ENCODE measurements at regions not wholly inside any gene's neighbourhood (a gene's known extent, or its start where the extent isn't known, plus 50 kb on each side); places are given as distances from the start of the nearest gene placed in this dataset.
"Not testable (repeated sequence)": the region's sequence is repeated elsewhere in the genome, so short reads cannot be mapped to it uniquely, and the experiment has no call there.

DNA sequence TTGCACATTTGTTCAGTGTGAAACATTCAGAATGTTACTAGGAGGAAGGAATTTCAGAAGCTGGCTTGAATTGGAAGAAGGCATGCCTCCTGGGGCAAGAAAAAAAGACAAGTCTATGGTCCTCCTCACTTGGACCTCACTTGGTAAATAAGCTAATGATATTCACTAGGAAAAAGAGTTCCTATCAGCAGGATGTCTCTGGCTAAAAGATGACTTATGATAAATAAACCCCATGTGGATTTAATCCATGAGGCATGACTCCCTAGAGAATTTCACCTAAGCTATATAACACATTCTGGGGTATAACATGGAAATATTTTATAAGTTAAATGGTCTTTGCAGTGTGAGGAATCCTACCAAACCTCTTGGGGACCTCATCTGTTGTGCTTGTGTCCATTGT, 199.9 kb downstream of the LRIG3 start:
- no peak for DNase-seq (ENCODE audit: low read depth)

DNA sequence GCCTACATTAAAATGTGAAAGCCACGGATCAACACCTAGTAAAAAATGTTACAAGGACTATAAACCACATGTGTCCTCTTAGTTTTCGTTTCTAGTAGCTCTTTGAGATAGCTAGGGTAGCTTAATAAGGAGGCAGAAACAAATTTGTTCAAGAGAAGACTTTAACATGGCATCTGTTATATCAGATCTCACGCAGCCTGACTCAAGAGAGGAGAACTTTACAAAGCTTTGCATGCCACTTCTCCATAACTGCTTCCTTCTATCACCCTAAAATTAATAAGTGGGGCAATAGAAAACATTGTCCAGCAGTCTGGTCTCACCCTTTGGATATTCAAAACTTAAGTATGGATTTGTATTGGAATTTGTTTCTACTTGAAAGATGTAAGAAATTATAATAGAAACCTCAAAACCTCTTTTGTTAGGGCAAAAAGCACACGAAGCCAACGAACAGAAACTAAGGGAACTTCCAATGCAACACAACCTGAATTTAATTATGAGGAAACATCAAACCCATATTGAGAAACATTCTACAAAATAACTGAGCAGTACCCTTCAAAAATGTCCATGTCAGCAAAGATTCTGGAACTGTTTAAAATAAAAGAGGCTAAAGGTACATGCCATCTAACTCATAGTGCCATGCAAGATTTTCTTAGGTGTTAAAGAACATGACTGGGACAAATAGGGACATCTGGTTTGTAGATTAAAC, 194.8 kb downstream of the LRIG3 start:
- DNase-seq (ENCODE audit: low read depth) = no peak

DNA sequence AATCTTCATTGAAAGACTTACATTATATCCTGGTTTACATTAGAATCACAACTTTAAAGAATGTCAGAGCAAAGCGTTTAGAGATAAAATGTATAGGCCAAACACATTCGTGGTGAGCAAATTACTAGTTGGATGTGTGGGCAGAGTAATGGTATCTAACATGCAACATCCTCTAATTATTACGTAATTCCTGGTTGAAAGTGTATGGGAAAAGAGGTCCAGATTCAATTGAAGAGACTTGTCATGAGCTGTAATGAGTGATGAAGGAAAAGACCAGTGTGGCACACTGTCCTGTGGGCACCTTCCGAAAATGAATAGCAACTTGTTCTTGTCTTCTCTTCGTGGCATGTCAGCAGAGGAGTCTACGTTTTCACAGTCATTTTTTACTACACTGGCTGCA, 192.8 kb downstream of the LRIG3 start:
- DNase-seq (ENCODE audit: low read depth) = peak; percentile 47

DNA sequence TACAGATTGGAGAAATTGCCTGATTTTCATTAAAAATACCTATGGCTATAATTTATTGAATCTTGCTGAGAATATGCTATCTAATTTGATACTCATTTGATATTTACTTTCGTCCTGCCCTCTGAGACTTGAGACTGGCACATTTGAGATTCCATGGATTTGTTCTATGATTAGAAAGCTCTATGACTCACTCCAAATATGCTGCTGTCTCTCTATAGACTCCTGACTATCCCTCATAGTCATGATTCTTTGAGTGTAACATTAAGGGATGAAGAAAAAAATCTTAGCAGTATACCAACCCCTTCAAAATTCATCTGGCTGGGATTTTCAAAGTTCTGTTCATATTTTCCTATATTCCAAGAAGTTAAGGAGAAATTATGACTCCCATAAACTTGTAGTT, 191.9 kb downstream of the LRIG3 start:
- DNase-seq (ENCODE audit: low read depth) = peak; percentile 68

DNA sequence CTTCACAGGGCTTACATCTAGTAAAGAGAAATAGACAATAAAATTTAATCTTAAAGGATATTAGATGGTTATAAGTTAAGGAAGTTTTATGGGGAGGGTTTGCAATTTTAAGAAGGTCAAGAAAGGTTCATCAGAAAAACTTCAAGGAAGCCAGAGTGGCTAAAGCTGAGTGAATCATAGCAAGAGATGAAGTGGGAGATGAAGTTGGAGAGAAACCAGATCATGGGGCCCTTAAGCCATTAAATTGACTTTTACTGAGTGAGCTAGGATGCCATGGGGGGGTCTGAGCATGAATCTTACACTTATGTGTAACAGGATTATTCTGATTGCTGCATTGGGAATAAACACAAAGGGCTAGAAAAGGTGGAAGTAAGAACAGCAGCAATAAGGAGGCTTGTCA, 189.2 kb downstream of the LRIG3 start:
- peak; percentile 47 for DNase-seq (ENCODE audit: low read depth)

DNA sequence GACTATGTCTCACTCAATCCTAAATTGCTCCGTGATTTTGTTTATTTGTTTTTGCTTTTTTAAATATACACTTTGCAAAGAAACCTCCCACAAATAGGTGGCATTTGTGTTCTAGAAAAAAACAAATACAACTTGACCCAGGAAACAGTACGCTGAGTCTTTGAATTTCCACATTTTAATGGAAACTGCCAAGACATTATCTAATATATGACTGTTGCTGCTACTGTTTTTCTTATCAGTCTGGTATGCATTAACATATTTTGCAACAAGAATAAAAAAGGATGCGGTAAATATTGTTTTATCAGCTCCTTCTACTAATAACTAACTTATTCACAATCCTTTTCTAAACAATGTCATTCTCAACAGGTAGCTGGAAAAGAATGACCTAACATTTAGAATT, 187.4 kb downstream of the LRIG3 start:
- DNase-seq (ENCODE audit: low read depth) = no peak

DNA sequence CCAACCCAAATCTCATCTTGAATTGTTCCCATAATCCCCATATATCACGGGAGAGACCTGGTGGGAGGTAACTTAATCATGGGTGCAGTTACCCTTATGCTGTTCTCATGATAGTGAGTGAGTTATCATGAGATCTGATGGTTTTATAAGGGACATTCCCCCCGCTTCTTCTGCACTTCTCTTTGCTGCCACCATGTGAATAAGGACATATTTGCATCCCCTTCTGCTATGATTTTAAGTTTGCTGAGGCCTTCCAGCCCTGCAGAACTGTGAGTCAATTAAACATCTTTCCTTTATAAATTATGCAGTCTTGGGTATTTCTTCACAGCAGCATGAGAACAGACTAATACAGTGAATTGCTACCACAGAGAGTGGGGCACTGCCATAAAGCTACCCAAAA, 179.1 kb downstream of the LRIG3 start:
- DNase-seq (ENCODE audit: low read depth) = peak; percentile 21

DNA sequence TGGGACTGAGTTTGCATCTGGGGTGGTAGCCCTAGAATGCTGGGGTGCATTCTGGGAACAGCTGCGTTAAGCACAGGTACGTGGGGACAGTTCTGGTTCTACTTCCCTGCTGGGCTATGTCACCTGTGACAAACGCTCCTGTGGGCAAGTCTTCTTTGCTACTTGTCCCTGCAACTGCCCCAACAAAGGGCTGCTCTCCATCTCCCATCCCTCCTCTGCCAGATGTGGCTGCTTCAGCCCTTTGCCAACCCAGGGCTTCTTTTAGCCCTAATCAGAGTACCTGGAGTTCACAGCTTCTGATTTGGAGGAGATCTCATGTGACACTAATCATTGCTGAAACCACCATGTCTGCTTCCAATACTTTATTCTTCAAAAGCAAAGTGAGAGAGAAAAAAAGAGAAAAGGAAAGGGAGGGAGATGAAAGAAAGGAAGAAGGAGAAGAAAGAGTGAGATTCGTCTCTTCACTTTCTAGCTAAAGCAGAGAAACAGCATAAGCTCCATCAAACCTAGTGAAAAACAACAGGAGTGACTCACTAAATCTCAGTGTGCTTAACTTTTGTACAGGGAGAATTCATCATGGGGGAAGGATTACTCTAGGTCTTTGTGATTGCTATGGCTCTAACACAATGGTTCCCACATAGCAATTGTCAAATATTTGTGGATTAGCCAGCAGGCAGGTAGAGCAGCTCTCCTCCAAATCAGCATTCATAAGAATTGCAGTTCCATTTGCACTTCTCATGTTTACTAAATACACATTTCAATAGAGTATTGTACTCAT, 174.8 kb downstream of the LRIG3 start:
- DNase-seq (ENCODE audit: low read depth) = peak; percentile 6

DNA sequence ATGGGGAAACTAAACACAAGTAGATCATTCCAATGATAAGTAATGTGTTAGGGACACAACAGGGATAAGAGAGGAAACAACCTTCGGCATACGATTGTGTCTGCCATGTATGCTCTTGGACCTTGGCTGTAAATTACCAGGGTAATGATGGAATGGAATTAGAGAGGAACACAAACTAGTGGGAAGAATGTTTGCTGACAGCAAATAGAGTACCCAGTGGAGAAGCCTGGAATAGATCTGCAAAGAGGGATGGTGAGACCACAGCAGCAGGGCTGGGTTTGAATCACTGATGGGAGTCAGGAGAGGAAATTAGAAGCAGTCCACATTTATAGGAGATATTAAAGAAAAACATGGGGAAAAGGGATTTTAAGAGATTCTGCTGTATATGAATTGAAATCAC, 172.8 kb downstream of the LRIG3 start:
- no peak for DNase-seq (ENCODE audit: low read depth)

DNA sequence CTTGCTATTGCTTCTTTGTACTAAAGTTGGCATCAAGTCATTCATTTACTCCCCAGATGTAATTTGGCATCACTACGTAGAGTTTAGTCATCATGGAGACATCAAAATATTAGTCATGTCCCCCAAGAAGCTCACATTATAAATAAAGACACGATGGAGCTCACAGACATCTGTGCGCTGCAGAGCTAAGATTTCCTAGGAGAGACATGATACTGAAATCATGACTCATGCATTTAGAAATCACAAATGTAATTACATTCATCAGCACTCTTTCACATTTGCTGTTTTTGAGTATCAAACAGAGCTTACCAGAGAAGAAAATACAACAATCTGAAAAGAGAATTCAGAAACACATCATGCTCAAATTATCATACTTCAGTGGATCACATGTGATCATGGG, 169.8 kb downstream of the LRIG3 start:
- DNase-seq (ENCODE audit: low read depth) = peak; percentile 97

DNA sequence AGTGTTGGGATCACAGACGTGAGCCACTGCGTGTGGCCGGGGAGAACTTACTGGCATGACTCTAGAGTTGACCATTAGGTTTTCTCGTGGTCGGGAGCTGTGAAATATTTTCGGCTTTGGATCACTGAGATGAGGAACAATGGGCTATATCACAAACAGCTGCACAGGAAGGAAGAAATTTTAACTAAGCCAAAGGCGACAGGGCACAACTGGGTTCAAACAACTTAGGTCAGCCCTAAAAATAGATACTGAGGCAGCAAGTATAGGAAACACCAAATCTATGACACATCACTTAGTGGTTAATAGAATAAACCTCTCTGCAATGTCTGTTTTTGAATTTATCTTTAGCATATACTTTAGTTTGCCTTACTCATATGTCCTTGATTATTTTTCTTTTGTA, 162.9 kb downstream of the LRIG3 start:
- DNase-seq (ENCODE audit: low read depth) = peak; percentile 98

DNA sequence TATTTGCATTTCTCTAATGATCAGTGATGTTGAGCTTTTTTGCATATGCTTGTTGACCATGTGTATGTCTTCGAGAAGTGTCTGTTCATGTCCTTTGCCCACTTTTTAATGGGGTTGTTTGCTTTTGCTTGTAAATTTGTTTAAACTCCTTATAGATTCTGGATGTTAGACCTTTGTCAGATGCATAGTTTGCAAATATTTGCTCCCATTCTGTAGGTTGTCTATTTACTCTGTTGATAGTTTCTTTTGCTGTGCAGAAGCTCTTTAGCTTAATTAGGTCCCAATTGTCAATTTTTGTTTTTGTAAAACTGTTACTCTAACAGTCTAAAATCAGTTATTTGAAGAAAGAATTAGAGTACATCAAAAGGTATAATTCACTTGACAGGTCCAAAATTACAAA, 160.6 kb downstream of the LRIG3 start:
- DNase-seq (ENCODE audit: low read depth) = not testable (repeated sequence)

DNA sequence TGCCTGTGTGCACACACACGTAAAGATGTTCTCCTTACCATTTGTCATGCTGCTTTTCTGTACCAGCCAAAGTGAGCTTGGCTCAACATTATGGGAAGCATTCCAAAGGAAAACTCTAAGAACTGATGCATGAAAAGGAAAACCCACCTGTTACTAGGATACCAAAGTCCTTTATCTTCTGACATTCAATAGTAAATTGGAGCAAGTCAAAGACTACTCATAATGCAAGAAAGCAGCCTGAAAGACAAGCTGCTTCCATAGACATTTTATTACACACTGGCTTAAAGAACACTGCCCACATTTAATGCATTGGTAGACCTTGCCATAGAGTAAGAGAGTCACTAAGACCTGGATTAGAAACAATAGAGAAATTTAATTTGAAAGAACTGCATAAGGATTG, 159.0 kb downstream of the LRIG3 start:
- no peak for DNase-seq (ENCODE audit: low read depth)

DNA sequence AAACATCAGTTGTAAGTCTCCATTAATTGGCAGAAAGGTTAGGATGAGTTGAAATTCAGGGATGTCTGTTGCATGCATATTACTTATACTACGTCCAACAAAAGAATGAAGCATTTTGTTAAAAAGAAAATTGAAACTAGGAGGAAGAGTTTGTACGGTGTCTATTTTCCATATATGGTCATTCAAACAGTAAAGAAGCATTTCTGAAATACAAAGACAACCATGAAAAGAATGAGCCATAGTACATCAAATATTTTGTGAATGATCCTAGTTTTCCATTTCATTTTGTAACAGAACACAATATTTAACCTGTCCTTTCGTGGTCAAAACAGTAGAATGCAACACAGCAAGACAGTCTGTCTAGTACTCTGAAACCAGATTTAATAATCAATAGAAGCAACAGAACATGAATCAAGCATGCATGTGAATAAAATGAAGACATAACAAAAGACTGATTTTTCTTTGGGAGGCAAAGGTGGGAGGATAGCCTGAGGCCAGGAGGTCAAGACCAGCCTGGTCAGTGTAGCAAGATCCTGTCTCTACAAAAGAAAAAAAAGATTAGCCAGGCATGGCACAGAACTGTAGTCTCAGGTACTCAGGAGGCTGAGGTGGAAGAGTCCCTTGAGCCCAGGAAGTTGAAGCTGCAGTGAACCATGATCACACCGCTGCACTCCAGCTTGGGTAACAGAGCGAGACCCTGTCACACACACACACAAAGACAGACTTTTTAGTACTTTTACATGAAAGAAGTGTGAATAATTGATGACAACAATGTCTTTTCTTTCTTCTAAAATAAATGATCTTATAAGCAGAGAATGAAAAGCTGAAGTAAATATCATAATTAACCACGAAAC, 156.0 kb downstream of the LRIG3 start:
- peak; percentile 75 for DNase-seq (ENCODE audit: low read depth)

DNA sequence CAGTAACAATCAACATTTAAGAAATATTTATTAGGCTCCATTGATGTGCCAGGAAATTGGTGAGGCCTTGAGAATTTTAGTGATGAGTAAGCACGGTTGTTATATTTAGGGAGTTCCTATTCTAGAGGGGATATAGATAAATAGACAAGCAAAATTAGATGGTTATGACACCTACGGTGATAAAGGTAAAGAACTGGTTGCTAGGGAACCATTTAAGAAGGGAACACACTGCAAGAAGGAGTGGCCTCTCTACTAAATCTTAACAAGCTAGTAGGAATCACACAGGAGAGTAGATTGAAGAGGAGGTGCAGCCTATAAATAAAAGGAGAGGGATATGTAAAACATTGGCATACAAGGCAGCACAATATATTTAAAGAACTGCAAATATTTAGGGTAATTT, 155.2 kb downstream of the LRIG3 start:
- peak; percentile 19 for DNase-seq (ENCODE audit: low read depth)

DNA sequence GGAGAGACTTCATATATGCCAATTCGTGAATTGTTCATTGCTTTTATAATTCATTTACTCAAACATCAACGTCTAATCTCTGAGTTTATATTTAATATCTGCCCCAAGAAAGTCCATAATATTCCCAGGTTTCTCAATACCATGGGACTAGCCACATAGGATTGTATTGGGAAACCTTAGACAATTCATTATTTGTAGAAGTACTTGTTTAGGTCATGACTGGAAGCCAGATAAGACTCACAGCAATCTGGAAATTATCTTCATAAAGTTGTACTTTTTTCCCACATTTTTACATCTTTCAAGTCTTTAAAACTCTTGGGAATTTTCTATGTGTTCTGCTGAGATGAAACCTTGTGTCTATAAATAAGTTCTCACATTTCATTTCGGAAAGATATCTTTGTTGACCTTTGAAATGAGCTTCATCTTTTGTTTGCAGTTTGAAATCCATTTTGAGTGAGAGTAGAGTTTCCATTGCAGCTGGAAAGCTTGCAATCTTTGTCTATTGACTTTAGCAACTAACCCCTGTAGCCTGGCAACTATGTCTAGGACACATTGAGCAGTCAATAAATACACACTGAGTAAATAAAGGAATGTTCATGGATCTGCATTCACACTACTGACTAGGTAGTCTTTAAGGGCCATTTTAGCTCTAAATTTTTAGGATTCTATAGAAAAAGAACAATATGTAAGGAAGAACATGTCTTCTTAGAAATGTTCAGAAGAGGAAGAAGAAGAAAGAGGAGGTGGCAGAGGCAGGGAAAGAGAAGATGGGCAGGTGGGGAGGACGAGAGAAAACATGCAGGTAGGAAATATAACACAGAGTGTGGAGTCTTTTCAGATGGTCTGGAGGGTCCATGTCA, 154.4 kb downstream of the LRIG3 start:
- DNase-seq (ENCODE audit: low read depth) = peak; percentile 15

DNA sequence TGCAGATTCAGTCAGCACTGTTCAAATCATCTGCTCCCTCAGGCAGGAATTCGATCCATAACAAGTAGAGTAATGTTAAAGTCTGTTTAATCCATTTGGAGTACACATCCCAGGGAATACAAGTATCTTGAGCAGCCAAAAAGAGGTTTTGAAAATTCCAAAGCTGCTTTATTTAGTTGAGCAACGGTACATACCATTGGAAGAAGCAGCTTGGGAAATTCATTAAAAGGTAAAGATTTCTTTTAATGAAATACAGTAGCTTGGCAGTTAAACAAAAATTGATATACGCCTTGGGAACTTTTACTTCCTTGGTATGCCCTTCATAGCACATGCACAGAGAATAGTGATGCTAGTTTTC, 153.8 kb downstream of the LRIG3 start:
- DNase-seq (ENCODE audit: low read depth) = peak; percentile 45

DNA sequence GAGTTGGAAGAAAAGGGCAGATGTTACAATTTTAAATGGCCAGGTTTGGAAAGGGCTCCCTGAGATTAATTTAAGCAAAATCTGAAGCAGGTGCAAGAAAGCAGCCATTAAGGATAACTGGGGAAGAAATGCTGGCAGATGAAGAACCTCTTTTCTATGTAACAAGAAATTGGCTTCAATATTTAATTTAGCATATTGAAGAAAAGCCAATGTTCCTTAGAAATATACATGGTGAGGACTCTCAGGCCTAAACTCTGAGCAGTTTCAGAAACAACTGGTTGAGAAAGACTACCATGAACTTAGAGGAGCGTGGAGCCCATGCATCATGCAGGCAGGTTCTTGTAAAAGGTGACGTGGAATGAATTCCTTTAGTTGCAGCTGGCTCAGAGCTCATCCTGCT, 152.8 kb downstream of the LRIG3 start:
- no peak for DNase-seq (ENCODE audit: low read depth)

DNA sequence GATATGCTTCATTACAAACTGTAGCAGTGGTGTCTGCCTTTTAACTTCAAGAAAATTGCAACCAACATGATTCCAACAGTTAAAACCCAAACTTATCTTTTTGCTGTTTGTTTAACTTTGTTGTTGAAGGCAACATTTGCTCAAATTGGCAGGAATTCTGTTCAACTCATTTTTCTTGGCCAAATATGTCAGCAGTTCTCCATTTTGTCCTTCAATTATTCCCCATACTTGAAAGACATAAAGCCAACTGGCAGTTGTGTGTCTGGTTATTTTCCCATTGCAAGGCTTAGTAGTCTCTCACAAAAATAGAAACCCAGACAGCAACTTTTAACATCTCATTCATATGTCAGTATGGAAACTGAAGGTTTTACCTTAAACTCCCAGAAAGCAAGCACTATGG, 146.3 kb downstream of the LRIG3 start:
- no peak for DNase-seq (ENCODE audit: low read depth)

DNA sequence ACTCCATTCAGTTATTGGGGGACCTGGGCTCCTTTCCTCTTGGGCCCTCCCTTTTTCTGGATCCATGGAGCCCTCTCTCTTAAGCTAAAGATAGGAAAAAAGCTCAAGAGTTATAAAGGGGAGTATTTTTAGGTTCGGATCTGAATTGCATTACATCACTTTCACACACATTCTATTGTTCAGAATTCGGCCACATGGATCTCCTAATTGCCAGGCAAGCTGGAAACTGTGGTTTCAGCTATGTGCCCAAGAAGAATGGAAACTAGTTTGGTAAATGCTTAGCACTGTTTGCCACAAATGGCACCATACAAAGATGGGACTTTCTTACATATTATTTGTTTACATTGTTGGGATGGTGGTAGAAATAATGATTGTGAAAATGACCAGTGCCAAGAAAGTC, 145.6 kb downstream of the LRIG3 start:
- no peak for DNase-seq (ENCODE audit: low read depth)

DNA sequence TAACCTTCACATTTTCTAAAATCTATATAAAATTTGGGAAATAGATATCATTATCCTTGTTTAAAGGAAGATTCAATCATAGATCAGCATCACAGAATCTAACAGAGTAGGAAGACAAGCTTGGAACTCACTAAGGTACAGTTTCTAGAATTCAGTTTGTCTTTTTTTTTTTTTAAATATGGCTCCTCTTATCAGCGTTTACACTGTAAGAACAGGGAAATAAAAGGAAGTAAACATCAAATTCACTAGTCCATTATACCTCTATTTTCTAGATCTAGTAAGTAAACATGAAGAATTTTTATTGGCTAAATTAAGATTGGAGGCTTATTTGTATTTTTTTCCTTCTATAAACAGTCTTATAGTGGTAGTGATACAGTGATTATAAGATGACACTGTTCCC, 144.9 kb downstream of the LRIG3 start:
- DNase-seq (ENCODE audit: low read depth) = no peak

DNA sequence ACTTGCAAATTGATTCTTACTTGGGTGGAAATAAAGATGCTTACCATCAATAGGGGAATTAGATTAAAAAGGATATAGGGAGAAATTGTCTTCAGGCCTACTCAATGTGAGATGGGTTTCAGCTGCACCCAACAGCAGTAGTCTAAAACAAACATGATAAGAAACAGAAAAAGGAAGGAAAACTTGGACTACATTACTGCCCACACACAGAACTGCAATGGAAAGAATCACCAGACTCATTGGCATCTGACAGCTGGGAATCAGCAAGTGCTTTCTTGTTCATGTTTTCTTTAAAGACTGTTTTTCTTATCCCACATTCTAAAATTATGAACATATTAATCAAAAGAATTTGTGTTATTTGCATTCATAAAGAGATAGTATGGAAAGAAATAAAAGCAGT, 144.2 kb downstream of the LRIG3 start:
- DNase-seq (ENCODE audit: low read depth) = no peak
